Astrocyte of the spinal cord (primary cell): ENCODE measurements at regions not wholly inside any gene's neighbourhood (a gene's known extent, or its start where the extent isn't known, plus 50 kb on each side); places are given as distances from the start of the nearest gene placed in this dataset.
"Not testable (repeated sequence)": the region's sequence is repeated elsewhere in the genome, so short reads cannot be mapped to it uniquely, and the experiment has no call there.

Experiments used
- DNase-seq: peaks from one replicate; pipeline ENCODE4 v3.0.0; 2011; ENCODE audit warnings: low read depth, low spot score
- H3K4me3 ChIP-seq: 2 replicates; pipeline ENCODE4 v1.5.1; 2011; ENCODE audit warnings: low read depth, mild to moderate bottlenecking, low read length, moderate library complexity
- CTCF ChIP-seq: IDR thresholded peaks from 2 replicates; pipeline ENCODE4 v1.5.1; 2012; ENCODE audit warnings: low read depth, mild to moderate bottlenecking, low read length, inconsistent platforms
- in situ Hi-C: cut with HindIII; loops from 2 replicates; pipeline ENCODE4 v1.10.0; 2017; ENCODE audit warnings: low sequenced_read_pairs

GRCh38 chr6:3531481-3531880 lies 74.6 kb upstream of the SLC22A23 start:
- in situ Hi-C loops, result no loop called here
- no peak for TF ChIP-seq CTCF
- DNase-seq, result no peak
- no peak overlapping the region for H3K4me3 ChIP-seq

GRCh38 chr6:3530515-3530914 lies 73.7 kb upstream of the SLC22A23 start:
- in situ Hi-C loops, result no loop called here
- no peak for DNase-seq

GRCh38 chr6:3529721-3530120 lies 72.9 kb upstream of the SLC22A23 start:
- no peak for DNase-seq
- in situ Hi-C loops, result no loop called here
- H3K4me3 ChIP-seq, result no peak overlapping the region
- TF ChIP-seq CTCF, result no peak

More at GRCh38 chr6:3530515-3530914, 73.7 kb upstream of the SLC22A23 start:
- no peak overlapping the region for H3K4me3 ChIP-seq
- TF ChIP-seq CTCF, result no peak

- no peak overlapping the region for H3K4me3 ChIP-seq
- TF ChIP-seq CTCF, result no peak
- DNase-seq, result no peak
- in situ Hi-C loops, result no loop called here
Observed at GRCh38 chr6:3529232-3529631, 72.4 kb upstream of the SLC22A23 start.

- DNase-seq, in situ Hi-C loops, H3K4me3 ChIP-seq: not testable (repeated sequence)
Observed at GRCh38 chr6:3528081-3528671, 71.3 kb upstream of the SLC22A23 start.

GRCh38 chr6:3527651-3527977 lies 70.8 kb upstream of the SLC22A23 start:
- TF ChIP-seq CTCF, result no peak
- no peak overlapping the region for H3K4me3 ChIP-seq
- DNase-seq, result no peak
- in situ Hi-C loops, result no loop called here

GRCh38 chr6:3526962-3527650 lies 70.3 kb upstream of the SLC22A23 start:
- in situ Hi-C loops, result no loop called here
- no peak for TF ChIP-seq CTCF
- H3K4me3 ChIP-seq, result no peak overlapping the region
- no peak for DNase-seq
